CD4-positive, alpha-beta T cell treated with Interleukin-4 for 4 hours (primary cell): ENCODE measurements at regions not wholly inside any gene's neighbourhood (a gene's known extent, or its start where the extent isn't known, plus 50 kb on each side); places are given as distances from the start of the nearest gene placed in this dataset.
"Not testable (repeated sequence)": the region's sequence is repeated elsewhere in the genome, so short reads cannot be mapped to it uniquely, and the experiment has no call there.

Source experiments
- DNase-seq: peaks from one replicate; pipeline ENCODE4 v3.0.0-alpha.2; 2020

DNA sequence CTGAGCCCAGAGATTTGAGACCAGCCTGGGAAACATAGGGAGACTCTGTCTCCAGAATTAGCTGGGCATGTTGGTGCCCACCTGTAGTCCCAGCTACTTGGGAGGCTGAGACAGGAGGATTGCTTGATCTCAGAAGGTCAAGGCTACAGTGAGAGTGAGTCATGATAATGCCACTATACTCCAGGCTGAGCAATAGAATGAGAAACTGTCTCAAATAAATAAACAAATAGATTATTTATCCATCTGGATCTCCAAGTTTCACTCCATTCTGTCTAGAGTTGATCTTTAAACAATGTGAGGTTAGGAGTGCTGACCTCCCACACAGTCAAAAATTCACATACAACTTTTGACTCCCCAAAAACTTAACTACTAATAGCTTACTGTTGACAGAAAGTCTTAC, 106.8 kb upstream of the PALMD start:
- DNase-seq = no peak

GRCh38 chr1:99540744-99541143, 105.2 kb upstream of the PALMD start:
- no peak for DNase-seq

GRCh38 chr1:99544328-99544727, 101.6 kb upstream of the PALMD start:
- DNase-seq = no peak

- no peak for DNase-seq
Observed at GRCh38 chr1:99546432-99547416, 99.2 kb upstream of the PALMD start.

GRCh38 chr1:99548943-99549605, 96.8 kb upstream of the PALMD start:
- no peak for DNase-seq

DNA sequence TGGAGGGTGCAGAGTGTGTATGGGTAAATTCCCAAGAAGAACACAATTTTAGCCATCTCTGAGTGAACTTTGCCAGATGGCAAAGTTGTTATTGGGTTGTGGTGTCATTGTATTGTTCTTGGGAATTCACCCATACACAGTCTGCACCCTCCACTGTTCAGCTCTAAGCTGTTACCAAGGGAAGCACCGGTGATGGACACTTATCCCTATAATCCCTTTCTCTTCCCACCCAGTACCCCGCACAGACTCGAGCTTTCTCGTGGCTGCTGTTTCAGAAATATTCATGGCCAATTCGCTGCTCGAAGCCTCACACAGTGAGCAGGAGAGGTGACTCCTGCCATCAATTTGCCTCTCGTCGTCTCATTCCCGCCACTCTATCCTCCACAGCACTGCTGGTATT, 95.7 kb upstream of the PALMD start:
- DNase-seq = no peak

DNA sequence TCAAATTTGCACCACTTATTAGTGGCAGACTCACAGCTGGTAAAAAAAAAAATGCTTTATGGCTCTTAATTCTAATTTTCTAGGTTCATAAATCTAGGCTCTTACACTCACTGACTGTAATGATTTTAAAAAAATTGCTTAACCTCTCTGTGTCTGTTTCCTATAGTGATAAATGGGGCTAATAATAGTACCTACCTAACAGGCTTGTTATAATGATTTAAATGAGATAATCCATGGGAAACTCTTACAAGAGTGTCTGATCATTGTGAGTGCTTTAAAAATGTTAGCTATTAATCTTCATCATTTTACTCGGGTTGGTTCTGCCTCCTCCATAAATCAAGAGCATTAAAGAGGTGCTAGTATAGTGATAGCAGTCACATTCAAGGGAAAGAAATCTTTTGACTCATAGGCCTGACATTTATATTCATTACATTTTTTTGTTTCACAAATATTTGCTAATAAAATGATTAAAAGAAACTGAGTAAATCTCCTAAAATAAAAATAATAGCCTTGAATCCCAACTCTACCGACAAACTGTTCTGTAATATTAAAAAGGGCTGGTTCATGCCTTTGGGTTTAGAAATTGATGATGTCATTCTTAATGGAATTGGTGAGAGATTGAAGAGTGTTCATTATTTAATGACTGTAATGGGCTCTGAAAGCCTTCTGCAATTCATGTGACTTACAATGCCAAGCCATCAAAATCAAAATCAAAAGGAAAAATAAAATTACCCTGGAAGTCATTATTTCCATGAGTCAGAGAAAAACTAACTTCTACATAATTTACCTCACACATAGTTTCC, 93.9 kb upstream of the PALMD start:
- no peak for DNase-seq

DNA sequence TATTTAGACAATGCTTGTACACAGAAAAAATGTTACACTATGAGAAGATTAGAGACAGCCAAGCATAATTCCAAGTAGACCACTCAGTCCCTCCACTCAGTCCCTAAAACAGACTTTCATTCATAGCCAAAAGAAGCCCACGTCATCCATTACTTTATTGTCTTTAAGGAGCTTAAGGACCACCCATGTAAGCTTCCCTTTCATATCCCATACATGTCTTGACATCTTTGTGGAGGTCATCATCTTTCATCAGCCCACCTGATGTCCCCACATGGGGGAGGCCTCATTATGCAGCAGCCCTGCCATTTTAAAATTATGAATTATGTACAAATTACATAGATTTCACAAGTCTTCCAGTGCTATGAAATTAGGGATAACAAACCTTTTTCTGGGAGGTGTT, 92.6 kb upstream of the PALMD start:
- no peak for DNase-seq

DNA sequence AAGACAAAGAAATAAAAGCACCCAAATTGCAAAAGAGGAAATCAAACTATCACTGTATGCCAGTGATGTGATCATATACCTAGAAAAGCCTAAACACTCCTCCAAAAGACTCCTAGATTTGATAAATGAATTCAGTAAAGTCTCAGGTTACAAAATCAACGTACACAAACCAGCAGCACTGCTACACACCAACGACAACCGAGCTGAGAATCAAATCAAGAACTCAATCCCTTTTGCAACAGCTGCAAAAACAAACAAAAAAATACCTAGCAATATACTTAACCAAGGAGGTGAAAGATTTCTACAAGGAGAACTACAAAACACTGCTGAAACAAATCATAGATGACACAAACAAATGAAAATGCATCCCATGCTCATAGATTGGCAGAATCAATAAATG, 92.1 kb upstream of the PALMD start:
- DNase-seq = not testable (repeated sequence)

GRCh38 chr1:99554727-99555126, 91.2 kb upstream of the PALMD start:
- DNase-seq = no peak

- DNase-seq = no peak
Observed at GRCh38 chr1:99557546-99558202, 88.2 kb upstream of the PALMD start.

GRCh38 chr1:99559166-99559565, 86.7 kb upstream of the PALMD start:
- DNase-seq = no peak

GRCh38 chr1:99560207-99561040, 85.5 kb upstream of the PALMD start:
- DNase-seq = no peak

DNA sequence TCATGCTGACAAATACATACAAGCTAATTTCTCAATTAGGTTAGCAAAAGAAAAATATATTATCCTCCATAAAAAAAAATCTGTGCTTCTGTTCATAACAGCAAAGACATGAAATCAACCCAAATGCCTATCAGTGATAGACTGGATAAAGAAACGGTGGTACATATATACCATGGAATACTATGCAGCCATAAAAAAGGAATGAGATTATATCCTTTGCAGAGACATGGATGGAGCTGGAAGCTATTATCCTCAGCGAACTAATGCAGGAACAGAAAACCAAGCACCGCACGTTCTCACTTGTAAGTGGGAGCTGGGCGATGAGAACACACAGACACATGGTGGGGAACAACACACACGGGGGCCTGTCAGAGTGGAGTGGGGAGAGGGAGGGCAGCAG, 84.0 kb upstream of the PALMD start:
- no peak for DNase-seq

GRCh38 chr1:99565606-99566289, 80.2 kb upstream of the PALMD start:
- DNase-seq = no peak

DNA sequence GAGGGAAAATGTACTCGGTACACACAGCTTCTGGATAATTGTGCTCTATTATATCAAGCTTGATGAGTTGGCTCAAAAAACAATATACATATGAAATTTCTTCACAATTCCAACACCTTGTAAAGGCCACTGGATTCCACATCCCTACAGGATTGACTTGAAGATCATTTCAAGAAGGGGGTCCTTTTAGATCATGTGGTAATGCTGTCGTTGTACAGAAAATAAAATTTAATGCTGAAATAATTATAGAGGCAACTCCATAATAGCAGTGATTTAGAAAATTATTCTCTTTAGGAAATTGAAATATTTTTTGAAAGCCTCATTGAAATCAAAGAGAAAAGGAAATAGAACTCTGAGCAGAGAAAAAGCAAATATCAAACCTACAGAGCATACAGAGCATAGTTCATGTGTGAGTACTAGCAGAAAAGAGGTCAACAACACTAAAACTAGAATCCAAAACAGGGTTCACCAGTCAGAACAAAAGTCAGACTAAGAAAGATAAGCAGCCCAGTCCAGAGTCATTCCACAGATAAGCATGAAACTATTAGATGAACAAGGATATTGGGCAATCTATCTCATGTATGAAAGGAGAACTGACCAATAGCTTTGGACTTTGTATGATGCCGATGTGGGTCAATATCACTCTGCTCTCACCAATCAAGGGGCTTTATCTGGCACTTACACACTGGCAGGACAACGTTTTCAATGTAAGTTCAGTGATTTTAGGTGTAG, 79.5 kb upstream of the PALMD start:
- DNase-seq = no peak

GRCh38 chr1:99570486-99571089, 75.3 kb upstream of the PALMD start:
- no peak for DNase-seq

- DNase-seq = no peak
Observed at GRCh38 chr1:99571092-99571734, 74.7 kb upstream of the PALMD start.

DNA sequence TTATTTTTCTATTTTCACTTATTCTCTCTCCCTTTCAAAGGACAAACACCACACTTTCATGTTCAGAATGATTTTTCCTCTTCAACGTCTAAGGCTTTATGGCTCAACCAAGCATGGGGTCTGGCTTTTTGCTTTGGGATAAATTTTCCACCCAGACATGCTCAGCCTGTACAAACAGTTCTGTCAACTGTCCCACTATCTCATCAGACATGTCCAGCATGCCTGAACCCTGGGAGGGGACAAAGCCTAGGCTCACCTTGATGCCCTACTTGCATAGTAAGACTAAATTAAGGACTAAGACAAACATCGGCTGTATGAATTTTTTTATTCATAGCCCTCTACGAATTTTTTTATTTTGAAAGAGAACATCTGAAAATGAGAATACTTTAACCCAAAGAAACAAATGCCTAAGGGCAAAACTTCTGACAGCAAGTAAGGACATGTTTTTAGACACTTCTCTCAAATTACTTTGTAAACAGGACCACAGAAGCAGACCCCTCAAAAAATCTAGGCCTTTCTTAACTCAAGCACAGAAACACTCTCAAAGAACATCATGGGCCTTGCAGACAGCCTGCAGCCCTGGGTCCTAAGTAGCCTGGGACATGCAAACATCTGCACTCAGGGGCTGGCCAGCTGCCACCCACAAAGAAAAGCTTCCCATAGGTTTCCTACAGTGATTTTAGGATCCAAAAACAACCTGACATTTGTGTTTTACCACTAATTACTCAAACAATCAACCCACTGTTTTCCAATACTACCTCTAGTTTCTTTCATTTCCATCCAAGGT, 72.3 kb upstream of the PALMD start:
- DNase-seq = no peak
